22Rv1 (cell line): ENCODE measurements at regions not wholly inside any gene's neighbourhood (a gene's known extent, or its start where the extent isn't known, plus 50 kb on each side); places are given as distances from the start of the nearest gene placed in this dataset.

Experiments used
- ZFX ChIP-seq: fragments of 450-650 bp; IDR thresholded peaks from 2 replicates; pipeline ENCODE4 v1.6.1; 2017; ENCODE audit warnings: antibody characterized with exemption, borderline replicate concordance
- TF ChIP-seq, protein P1 (sequence below): fragments of 450-650 bp; IDR thresholded peaks from 2 replicates; pipeline ENCODE4 v1.5.1; 2017; ENCODE audit warnings: mild to moderate bottlenecking

DNA sequence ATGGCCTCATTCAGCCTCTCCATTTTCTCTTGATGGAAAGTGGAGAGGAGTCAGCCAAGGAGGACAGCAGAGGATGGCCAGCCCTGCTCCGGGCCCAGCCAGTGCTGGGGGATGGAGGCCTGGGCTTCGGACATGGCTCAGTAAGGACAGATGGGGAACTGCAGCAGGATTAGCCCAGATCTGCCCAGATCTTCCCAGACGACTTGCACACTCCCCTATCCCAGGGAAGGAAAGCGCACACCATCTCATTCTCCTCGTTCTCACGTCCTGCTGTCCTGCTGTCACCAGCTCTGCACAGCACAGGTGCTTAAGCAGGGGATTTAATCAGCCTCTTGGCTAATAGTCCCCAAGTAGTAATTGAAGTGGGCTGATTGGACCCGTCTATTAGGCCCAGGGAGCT lies 100.2 kb upstream of the SDK2 start:
- TF ChIP-seq, protein P1, sequence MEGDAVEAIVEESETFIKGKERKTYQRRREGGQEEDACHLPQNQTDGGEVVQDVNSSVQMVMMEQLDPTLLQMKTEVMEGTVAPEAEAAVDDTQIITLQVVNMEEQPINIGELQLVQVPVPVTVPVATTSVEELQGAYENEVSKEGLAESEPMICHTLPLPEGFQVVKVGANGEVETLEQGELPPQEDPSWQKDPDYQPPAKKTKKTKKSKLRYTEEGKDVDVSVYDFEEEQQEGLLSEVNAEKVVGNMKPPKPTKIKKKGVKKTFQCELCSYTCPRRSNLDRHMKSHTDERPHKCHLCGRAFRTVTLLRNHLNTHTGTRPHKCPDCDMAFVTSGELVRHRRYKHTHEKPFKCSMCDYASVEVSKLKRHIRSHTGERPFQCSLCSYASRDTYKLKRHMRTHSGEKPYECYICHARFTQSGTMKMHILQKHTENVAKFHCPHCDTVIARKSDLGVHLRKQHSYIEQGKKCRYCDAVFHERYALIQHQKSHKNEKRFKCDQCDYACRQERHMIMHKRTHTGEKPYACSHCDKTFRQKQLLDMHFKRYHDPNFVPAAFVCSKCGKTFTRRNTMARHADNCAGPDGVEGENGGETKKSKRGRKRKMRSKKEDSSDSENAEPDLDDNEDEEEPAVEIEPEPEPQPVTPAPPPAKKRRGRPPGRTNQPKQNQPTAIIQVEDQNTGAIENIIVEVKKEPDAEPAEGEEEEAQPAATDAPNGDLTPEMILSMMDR: no peak
- no peak for TF ChIP-seq ZFX
